ENCODE measurements at regions not wholly inside any gene's neighbourhood (a gene's known extent, or its start where the extent isn't known, plus 50 kb on each side); places are given as distances from the start of the nearest gene placed in this dataset.

DNA sequence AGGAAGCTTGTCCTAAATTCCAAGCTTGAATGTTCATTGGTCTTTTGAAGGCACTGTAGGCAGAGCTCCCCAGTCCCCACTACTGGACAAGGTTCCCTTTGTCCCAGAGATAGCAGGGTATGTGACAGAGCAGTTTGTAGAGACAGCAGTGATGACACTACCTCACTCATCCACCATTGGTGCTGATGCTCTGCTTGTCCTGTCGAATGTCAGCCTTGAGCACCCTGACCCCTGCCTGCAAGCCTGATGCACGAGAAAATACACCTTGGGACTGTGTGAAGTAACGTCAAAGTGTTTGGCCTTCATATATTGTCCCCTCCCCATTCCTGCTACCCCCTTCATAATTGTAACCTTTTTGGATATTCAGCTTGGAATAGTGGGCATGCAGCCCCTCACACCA lies 188.9 kb upstream of the EOLA2 start:
- CTCF ChIA-PET, result no interaction called here
- no peaks in the 10 kb centered on the region for H3K36me3 ChIP-seq (ENCODE audit: insufficient read depth, low read length, poor library complexity, severe bottlenecking)
- H3K27me3 ChIP-seq (replicated peaks; ENCODE audit: insufficient read depth, low read depth, low read length, poor library complexity), result no peaks in the 10 kb centered on the region
- no peak for DNase-seq (ENCODE audit: low spot score)
- BruUV-seq (replicated peaks), result no TSS peak
- no peak for TF ChIP-seq EZH2 (IDR thresholded peaks at IDR 0.05; ENCODE audit: borderline replicate concordance, low read depth, low read length, poor library complexity, severe bottlenecking)
- TF ChIP-seq, protein P1, sequence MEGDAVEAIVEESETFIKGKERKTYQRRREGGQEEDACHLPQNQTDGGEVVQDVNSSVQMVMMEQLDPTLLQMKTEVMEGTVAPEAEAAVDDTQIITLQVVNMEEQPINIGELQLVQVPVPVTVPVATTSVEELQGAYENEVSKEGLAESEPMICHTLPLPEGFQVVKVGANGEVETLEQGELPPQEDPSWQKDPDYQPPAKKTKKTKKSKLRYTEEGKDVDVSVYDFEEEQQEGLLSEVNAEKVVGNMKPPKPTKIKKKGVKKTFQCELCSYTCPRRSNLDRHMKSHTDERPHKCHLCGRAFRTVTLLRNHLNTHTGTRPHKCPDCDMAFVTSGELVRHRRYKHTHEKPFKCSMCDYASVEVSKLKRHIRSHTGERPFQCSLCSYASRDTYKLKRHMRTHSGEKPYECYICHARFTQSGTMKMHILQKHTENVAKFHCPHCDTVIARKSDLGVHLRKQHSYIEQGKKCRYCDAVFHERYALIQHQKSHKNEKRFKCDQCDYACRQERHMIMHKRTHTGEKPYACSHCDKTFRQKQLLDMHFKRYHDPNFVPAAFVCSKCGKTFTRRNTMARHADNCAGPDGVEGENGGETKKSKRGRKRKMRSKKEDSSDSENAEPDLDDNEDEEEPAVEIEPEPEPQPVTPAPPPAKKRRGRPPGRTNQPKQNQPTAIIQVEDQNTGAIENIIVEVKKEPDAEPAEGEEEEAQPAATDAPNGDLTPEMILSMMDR (conservative IDR thresholded peaks at IDR 0.05; ENCODE audit: low read depth, low read length), result no peak
- intact Hi-C loops (cut with micrococcal nuclease; ENCODE audit: unreplicated experiment), result no loop called here
- H3K4me1 ChIP-seq (ENCODE audit: insufficient read depth, low read length, poor library complexity, severe bottlenecking), result no peaks in the 10 kb centered on the region
- no peaks in the 10 kb centered on the region for H3K9me3 ChIP-seq (ENCODE audit: low read depth, low read length, poor library complexity, severe bottlenecking)
- H3K4me3 ChIP-seq (ENCODE audit: low read depth, low read length, poor library complexity, severe bottlenecking), result no peak overlapping the region
- no peak overlapping the region for H3K27ac ChIP-seq (ENCODE audit: low read depth, low read length, poor library complexity, severe bottlenecking)
- POLR2A ChIA-PET (ENCODE audit: low non-redundant PET), result no interaction called here

DNA sequence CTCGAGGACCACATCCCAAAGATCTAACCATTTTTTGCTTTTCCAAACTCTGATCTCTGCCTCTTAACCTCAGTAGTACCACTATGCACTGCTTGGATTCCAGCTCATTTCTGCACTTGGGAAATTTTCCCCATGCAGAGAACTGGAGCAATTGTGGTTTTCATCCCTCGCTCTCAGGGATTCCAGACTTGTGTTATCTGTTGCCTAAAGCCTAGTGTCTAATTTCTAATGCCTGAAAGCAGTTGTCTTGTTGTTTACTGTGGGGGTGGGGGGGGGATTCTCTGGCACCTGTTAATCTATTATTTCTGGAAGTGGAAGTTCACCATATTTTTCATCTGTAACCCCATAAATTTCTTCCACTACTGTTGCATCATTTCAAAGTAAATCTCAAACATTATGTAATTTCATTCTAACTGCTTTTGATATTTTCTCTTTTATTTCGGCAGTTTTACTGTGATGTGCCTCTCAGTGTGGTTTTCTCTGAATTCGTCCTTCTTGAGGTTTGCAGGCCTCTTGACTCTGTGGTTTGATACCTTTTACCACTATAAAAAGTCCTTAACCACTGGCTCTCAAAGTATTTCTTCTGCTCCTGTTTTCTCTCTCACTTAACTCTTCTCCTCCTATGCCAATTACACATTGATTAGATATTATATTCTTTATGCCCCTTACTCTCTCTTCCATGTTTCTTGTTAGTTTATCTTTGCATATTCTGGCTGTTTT lies 205.6 kb upstream of the EOLA2 start:
- intact Hi-C loops (cut with micrococcal nuclease; ENCODE audit: unreplicated experiment), result no loop called here
- Histone ChIP-seq H3K36me3 (ENCODE audit: insufficient read depth, low read length, poor library complexity, severe bottlenecking) (no peaks in the 10 kb centered on the region), H3K27me3 (replicated peaks; ENCODE audit: insufficient read depth, low read depth, low read length, poor library complexity) (no peaks in the 10 kb centered on the region), H3K4me3 (ENCODE audit: low read depth, low read length, poor library complexity, severe bottlenecking) (no peak overlapping the region), H3K27ac (ENCODE audit: low read depth, low read length, poor library complexity, severe bottlenecking) (no peak overlapping the region), H3K9me3 (ENCODE audit: low read depth, low read length, poor library complexity, severe bottlenecking) (no peaks in the 10 kb centered on the region), H3K4me1 (ENCODE audit: insufficient read depth, low read length, poor library complexity, severe bottlenecking) (no peaks in the 10 kb centered on the region)
- POLR2A ChIA-PET (ENCODE audit: low non-redundant PET), result no interaction called here
- no peak for TF ChIP-seq EZH2 (IDR thresholded peaks at IDR 0.05; ENCODE audit: borderline replicate concordance, low read depth, low read length, poor library complexity, severe bottlenecking)
- TF ChIP-seq, protein P1 (conservative IDR thresholded peaks at IDR 0.05; ENCODE audit: low read depth, low read length), result no peak
- BruUV-seq (replicated peaks), result no TSS peak
- CTCF ChIA-PET, result no interaction called here
- DNase-seq (ENCODE audit: low spot score), result no peak

- no peaks in the 10 kb centered on the region for H3K36me3 ChIP-seq (ENCODE audit: insufficient read depth, low read length, poor library complexity, severe bottlenecking)
- H3K27me3 ChIP-seq (replicated peaks; ENCODE audit: insufficient read depth, low read depth, low read length, poor library complexity), result no peaks in the 10 kb centered on the region
- ChIA-PET POLR2A (ENCODE audit: low non-redundant PET) (no interaction called here), CTCF (no interaction called here)
- no peak overlapping the region for H3K4me3 ChIP-seq (ENCODE audit: low read depth, low read length, poor library complexity, severe bottlenecking)
- intact Hi-C loops (cut with micrococcal nuclease; ENCODE audit: unreplicated experiment), result no loop called here
- no peaks in the 10 kb centered on the region for H3K4me1 ChIP-seq (ENCODE audit: insufficient read depth, low read length, poor library complexity, severe bottlenecking)
- BruUV-seq (replicated peaks), result no TSS peak
- no peak overlapping the region for H3K27ac ChIP-seq (ENCODE audit: low read depth, low read length, poor library complexity, severe bottlenecking)
- DNase-seq (ENCODE audit: low spot score), result no peak
- TF ChIP-seq, protein P1 (conservative IDR thresholded peaks at IDR 0.05; ENCODE audit: low read depth, low read length), result no peak
- TF ChIP-seq EZH2 (IDR thresholded peaks at IDR 0.05; ENCODE audit: borderline replicate concordance, low read depth, low read length, poor library complexity, severe bottlenecking), result no peak
- no peaks in the 10 kb centered on the region for H3K9me3 ChIP-seq (ENCODE audit: low read depth, low read length, poor library complexity, severe bottlenecking)
Observed at GRCh38 chrX:150146271-150146896, 208.1 kb upstream of the EOLA2 start.
